Activated CD4-positive, alpha-beta T cell treated with anti-CD3 and anti-CD28 coated beads, Interleukin-2, amount 10 ng/mL, durations not matched to agents 7 days and 5 days (primary cell): ENCODE measurements at regions not wholly inside any gene's neighbourhood (a gene's known extent, or its start where the extent isn't known, plus 50 kb on each side); places are given as distances from the start of the nearest gene placed in this dataset.

Experiments used
- CTCF ChIA-PET: fragments of 350-600 bp; sonication (Branson Sonifier 250); formaldehyde crosslinking; loops from one replicate; lab custom pipeline; 2021; ENCODE audit warnings: antibody characterized with exemption; lab: Charles Lee
- POLR2A ChIA-PET: fragments of 350-600 bp; sonication (Branson Sonifier 250); formaldehyde crosslinking; loops from one replicate; lab custom pipeline; 2021; ENCODE audit warnings: antibody characterized with exemption; lab: Charles Lee
- DNase-seq: peaks from one replicate; pipeline ENCODE4 v3.0.0-alpha.2; 2020
- H3K27ac Mint-ChIP-seq: one replicate; pipeline ENCODE4 v1.8.0; 2021; ENCODE audit warnings: mild to moderate bottlenecking, moderate library complexity, mixed read lengths
- H3K27me3 Mint-ChIP-seq: one replicate; pipeline ENCODE4 v1.8.0; 2021; ENCODE audit warnings: mixed read lengths
- H3K36me3 Mint-ChIP-seq: one replicate; pipeline ENCODE4 v1.8.0; 2021; ENCODE audit warnings: low read depth, mixed read lengths
- H3K4me1 Mint-ChIP-seq: one replicate; pipeline ENCODE4 v1.8.0; 2021; ENCODE audit warnings: mixed read lengths
- H3K4me3 Mint-ChIP-seq: one replicate; pipeline ENCODE4 v1.8.0; 2021; ENCODE audit warnings: mild to moderate bottlenecking, moderate library complexity, mixed read lengths
- H3K9me3 Mint-ChIP-seq: one replicate; pipeline ENCODE4 v1.8.0; 2021; ENCODE audit warnings: mixed read lengths

GRCh38 chr7:25353196-25353595 is 124.9 kb upstream of the NPVF start:
- H3K36me3 Mint-ChIP-seq = no peaks in the 10 kb centered on the region
- H3K9me3 Mint-ChIP-seq = no peaks in the 10 kb centered on the region
- DNase-seq = no peak
- ChIA-PET CTCF (no interaction called here), POLR2A (no interaction called here)
- H3K4me1 Mint-ChIP-seq = peaks cover 1% of the 10 kb centered on the region
- no peak overlapping the region for H3K4me3 Mint-ChIP-seq
- H3K27ac Mint-ChIP-seq = no peak overlapping the region
- peaks cover 5% of the 10 kb centered on the region for H3K27me3 Mint-ChIP-seq

DNA sequence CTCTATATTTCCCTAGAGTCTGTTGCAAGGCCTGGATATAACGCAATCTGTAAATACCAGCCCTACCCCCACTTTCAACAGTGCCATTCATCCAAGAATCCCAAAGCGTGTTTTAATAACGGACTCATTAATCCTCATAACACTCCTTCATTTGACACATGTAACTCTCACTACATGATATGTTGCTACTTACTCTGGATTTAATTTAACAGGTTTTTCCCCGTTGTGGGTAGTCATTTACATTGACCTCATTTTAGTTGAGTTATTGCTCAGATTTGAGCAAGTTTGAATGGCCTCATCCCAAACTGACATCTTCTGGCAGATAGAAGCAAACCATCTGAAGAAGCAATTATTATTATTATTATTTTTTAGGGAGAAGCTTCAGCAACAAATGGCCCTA is 125.4 kb upstream of the NPVF start:
- Mint-ChIP-seq H3K27ac (no peak overlapping the region), H3K27me3 (peaks cover 5% of the 10 kb centered on the region), H3K4me1 (peaks cover 1% of the 10 kb centered on the region), H3K36me3 (no peaks in the 10 kb centered on the region), H3K9me3 (no peaks in the 10 kb centered on the region), H3K4me3 (no peak overlapping the region)
- ChIA-PET POLR2A (no interaction called here), CTCF (no interaction called here)
- DNase-seq = no peak

DNA sequence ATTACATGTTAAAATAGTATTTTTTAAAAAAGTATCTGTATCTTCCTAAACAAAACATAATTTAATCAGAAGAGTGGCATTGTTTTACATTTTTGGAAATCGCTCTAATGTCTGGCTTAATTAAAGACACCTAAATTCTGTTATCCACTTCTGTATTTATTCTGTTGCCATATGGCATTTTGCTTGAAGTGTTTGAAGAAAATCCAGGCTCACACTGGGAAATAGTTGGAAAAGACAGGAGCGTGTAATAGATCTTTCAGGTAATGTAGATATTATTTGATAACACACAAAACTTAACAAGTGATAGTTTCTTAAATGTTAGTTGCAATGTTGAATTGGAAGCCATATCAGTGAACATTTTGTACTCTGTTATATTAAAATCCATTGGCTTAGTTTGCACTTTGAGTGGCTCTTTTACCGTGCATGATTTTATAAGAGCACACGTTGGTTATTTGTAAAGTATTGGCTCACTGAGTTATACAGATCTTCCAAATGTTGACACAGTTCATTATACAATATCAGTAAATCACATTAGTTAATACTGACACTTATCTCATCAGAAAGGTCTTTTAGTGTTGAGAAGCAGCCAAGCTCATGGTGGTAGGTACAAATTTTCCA is 128.4 kb upstream of the NPVF start:
- CTCF ChIA-PET = no interaction called here
- DNase-seq = no peak

DNA sequence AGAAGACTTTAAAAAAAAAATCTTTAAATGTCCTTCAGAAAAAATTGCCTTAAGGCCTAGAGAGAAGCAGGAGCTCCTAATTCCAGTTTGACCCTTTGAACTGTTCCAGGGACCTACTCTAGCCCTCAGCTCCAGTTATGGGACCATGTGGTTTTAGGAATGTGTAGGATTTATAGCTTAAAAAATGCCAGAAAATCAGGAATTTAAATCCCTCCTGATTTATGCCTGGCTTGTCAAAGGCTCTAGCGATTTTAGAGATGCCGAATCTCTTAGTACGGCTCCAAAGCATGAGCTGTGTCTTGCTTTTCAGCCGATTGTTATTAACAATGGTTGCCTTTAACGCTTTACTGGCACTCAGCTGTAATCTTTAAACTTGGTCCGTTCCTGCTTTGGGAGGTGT is 130.6 kb upstream of the NPVF start:
- CTCF ChIA-PET = interaction anchor here (0.7 kb wide), 1 partner anchor 104 kb away, joined by 3 read pairs; no protein-coding TSS in a partner anchor
- H3K4me3 Mint-ChIP-seq = no peak overlapping the region
- POLR2A ChIA-PET = no interaction called here

More for the DNA sequence above, 128.4 kb upstream of the NPVF start:
- Mint-ChIP-seq H3K4me1 (peaks cover 1% of the 10 kb centered on the region), H3K36me3 (no peaks in the 10 kb centered on the region), H3K27me3 (peaks cover 5% of the 10 kb centered on the region), H3K27ac (no peak overlapping the region), H3K9me3 (no peaks in the 10 kb centered on the region), H3K4me3 (no peak overlapping the region)
- POLR2A ChIA-PET = no interaction called here

GRCh38 chr7:25359471-25360059 is 131.3 kb upstream of the NPVF start:
- H3K9me3 Mint-ChIP-seq = no peaks in the 10 kb centered on the region
- no peaks in the 10 kb centered on the region for H3K36me3 Mint-ChIP-seq
- no peak overlapping the region for H3K27ac Mint-ChIP-seq
- ChIA-PET CTCF (interaction anchor here (0.7 kb wide), 1 partner anchor 104 kb away, joined by 3 read pairs; no protein-coding TSS in a partner anchor), POLR2A (no interaction called here)
- no peak for DNase-seq
- no peaks in the 10 kb centered on the region for H3K4me1 Mint-ChIP-seq
- H3K4me3 Mint-ChIP-seq = no peak overlapping the region
- H3K27me3 Mint-ChIP-seq = peaks cover 3% of the 10 kb centered on the region

More for the DNA sequence above, 130.6 kb upstream of the NPVF start:
- peaks cover 1% of the 10 kb centered on the region for H3K4me1 Mint-ChIP-seq
- no peak for DNase-seq
- no peaks in the 10 kb centered on the region for H3K9me3 Mint-ChIP-seq
- H3K27me3 Mint-ChIP-seq = peaks cover 3% of the 10 kb centered on the region
- H3K36me3 Mint-ChIP-seq = no peaks in the 10 kb centered on the region
- no peak overlapping the region for H3K27ac Mint-ChIP-seq

DNA sequence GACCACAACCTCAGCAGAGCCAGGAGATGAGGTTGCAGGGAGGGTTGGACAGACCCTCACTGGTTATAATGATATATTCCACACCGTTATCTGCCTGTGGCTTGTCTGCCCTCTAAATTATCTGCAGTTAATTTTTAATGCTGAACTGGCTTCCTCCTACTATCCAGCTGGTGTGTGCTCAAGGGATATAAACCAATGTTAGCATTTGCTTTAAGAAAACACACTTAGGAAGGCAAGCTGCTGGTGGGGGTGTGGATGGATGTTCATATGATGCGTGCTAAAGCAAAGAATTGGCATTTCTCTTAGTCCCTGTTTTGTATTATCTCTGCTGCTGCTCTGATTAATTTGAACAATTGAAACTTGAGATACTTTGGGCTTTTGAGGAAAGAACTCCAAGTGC is 132.2 kb upstream of the NPVF start:
- DNase-seq = no peak
- Mint-ChIP-seq H3K9me3 (no peaks in the 10 kb centered on the region), H3K27me3 (peaks cover 3% of the 10 kb centered on the region), H3K36me3 (no peaks in the 10 kb centered on the region), H3K27ac (no peak overlapping the region), H3K4me3 (no peak overlapping the region), H3K4me1 (no peaks in the 10 kb centered on the region)
- POLR2A ChIA-PET = no interaction called here
- CTCF ChIA-PET = no interaction called here

DNA sequence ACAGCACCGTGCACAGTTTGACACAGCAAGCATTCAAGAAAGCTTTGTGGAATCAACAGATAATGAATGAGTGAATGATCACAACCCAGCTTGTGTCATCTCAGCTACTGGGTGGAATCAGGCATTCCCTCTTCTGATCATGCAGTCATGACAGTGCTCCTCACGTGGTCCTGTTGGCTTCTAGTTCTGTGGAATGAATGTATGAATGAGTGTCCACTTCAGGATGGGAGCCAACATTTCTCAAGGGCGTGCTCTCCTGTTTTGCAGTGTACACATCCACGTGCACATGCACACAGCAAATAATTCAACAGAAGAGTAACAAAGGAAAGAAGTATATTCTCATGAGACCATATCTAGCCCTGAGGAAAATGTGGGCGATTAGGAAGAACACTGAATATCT is 133.1 kb upstream of the NPVF start:
- Mint-ChIP-seq H3K9me3 (no peaks in the 10 kb centered on the region), H3K27me3 (peaks cover 3% of the 10 kb centered on the region), H3K4me1 (no peaks in the 10 kb centered on the region), H3K36me3 (no peaks in the 10 kb centered on the region), H3K27ac (no peak overlapping the region), H3K4me3 (no peak overlapping the region)
- CTCF ChIA-PET = no interaction called here
- POLR2A ChIA-PET = no interaction called here
- DNase-seq = no peak

- Mint-ChIP-seq H3K9me3 (no peaks in the 10 kb centered on the region), H3K27ac (no peak overlapping the region), H3K4me1 (no peaks in the 10 kb centered on the region), H3K36me3 (no peaks in the 10 kb centered on the region), H3K27me3 (peaks cover 3% of the 10 kb centered on the region), H3K4me3 (no peak overlapping the region)
- ChIA-PET POLR2A (no interaction called here), CTCF (no interaction called here)
- DNase-seq = no peak
Measured at GRCh38 chr7:25361863-25362262, 133.6 kb upstream of the NPVF start.

GRCh38 chr7:25368599-25369201 is 140.4 kb upstream of the NPVF start:
- no peak for DNase-seq
- Mint-ChIP-seq H3K27me3 (no peaks in the 10 kb centered on the region), H3K9me3 (peaks cover 12% of the 10 kb centered on the region), H3K27ac (no peak overlapping the region), H3K4me1 (no peaks in the 10 kb centered on the region), H3K4me3 (no peak overlapping the region), H3K36me3 (no peaks in the 10 kb centered on the region)
- ChIA-PET POLR2A (no interaction called here), CTCF (no interaction called here)

DNA sequence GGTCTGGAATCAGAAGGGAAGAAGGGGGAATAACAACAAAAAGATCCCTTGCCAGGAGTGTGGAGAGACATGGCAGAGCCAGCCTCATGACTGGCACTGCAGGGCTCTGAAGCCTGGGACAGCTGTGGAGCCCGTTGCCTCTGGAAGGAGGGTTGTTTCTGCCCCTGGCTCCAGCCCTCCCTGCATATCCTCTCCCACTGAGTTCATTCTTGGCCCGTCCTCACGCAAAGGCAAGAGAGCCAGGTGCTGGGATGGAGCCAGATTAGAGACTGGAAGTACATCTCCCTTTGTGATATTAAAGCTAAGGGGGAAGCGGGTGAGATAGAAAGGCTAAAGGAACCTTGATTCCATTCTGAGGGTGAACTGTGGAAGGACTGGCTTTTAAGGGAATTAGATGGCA is 141.5 kb upstream of the NPVF start:
- Mint-ChIP-seq H3K4me3 (no peak overlapping the region), H3K4me1 (no peaks in the 10 kb centered on the region), H3K9me3 (peaks cover 12% of the 10 kb centered on the region), H3K27ac (no peak overlapping the region), H3K27me3 (no peaks in the 10 kb centered on the region), H3K36me3 (no peaks in the 10 kb centered on the region)
- DNase-seq = no peak
- ChIA-PET CTCF (no interaction called here), POLR2A (no interaction called here)

DNA sequence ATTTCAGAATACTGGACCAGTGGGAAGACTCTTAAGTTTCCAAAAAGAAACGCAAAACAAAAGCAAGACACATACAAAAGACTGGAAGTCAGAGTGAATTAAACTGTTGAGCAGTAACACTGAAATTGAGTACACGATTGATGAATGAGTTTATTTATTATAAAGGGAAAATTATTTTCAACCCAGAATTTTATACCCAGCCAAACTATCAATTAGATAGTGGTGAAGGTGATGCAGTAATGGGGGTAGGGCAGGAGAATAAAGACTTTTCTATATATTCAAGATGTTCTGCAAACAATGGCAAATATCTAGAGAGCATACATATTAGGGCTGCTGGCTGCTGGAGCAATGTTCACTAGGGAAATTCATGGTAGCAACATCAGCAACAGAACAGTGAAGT is 143.7 kb upstream of the NPVF start:
- H3K27ac Mint-ChIP-seq = no peak overlapping the region
- H3K4me3 Mint-ChIP-seq = no peak overlapping the region
- ChIA-PET POLR2A (no interaction called here), CTCF (no interaction called here)
- H3K36me3 Mint-ChIP-seq = no peaks in the 10 kb centered on the region
- H3K27me3 Mint-ChIP-seq = peaks cover 10% of the 10 kb centered on the region
- no peaks in the 10 kb centered on the region for H3K4me1 Mint-ChIP-seq
- peaks cover 12% of the 10 kb centered on the region for H3K9me3 Mint-ChIP-seq
- DNase-seq = no peak

GRCh38 chr7:25375805-25376600 is 147.7 kb upstream of the NPVF start:
- Mint-ChIP-seq H3K27me3 (peaks cover 10% of the 10 kb centered on the region), H3K9me3 (peaks cover 12% of the 10 kb centered on the region), H3K36me3 (no peaks in the 10 kb centered on the region), H3K4me1 (no peaks in the 10 kb centered on the region), H3K4me3 (no peak overlapping the region), H3K27ac (no peak overlapping the region)
- ChIA-PET CTCF (interaction anchor here (0.6 kb wide), 1 partner anchor 193 kb away, joined by 4 read pairs; no protein-coding TSS in a partner anchor), POLR2A (no interaction called here)
- no peak for DNase-seq
